ENCODE measurements at regions not wholly inside any gene's neighbourhood (a gene's known extent, or its start where the extent isn't known, plus 50 kb on each side); places are given as distances from the start of the nearest gene placed in this dataset.

DNA sequence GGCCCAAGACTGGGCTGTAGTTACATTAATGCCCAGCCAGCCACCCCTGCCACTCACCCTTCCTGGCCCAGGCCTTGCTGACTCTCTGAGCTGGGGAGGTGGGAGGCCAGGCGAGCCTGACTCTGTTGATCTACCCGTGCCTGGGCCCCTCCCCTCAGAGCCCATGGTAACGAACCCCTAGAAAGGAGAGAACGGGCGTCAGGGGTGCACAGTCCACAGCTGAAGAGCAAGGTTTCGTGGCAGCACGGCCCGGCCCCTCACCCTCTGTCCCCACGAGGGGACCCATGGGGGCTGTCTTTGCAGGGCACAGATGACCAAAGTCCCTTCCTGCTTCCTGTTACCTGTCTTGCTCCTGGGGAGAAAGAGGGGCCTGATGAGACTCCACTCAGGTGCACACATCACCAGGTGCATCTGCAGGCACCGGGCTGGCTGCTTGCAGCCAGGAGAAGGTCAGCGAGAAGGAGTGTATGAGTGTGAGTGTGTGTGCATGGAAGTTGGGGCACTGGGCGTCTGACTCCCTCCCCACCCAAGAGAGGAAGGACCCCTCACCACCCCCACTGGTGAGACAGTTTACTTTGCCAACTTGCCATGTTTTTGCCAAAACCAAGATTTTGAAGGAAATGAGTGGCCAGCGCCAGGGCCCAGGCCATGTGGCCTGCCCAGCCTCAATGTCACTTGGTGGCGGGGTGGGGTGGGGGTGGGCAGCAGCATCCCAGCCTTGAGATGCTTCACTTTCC lies 359.1 kb downstream of the SEC14L1 start:
- DNase-seq (ENCODE audit: low spot score), result peak; percentile 26
- in situ Hi-C loops (cut with MboI; ENCODE audit: low sequenced_read_pairs, unreplicated experiment), result loop anchor here (10.0 kb wide), 1 partner anchor 175 kb away; no protein-coding TSS in a partner anchor
- TF ChIP-seq, protein P1, sequence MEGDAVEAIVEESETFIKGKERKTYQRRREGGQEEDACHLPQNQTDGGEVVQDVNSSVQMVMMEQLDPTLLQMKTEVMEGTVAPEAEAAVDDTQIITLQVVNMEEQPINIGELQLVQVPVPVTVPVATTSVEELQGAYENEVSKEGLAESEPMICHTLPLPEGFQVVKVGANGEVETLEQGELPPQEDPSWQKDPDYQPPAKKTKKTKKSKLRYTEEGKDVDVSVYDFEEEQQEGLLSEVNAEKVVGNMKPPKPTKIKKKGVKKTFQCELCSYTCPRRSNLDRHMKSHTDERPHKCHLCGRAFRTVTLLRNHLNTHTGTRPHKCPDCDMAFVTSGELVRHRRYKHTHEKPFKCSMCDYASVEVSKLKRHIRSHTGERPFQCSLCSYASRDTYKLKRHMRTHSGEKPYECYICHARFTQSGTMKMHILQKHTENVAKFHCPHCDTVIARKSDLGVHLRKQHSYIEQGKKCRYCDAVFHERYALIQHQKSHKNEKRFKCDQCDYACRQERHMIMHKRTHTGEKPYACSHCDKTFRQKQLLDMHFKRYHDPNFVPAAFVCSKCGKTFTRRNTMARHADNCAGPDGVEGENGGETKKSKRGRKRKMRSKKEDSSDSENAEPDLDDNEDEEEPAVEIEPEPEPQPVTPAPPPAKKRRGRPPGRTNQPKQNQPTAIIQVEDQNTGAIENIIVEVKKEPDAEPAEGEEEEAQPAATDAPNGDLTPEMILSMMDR (IDR thresholded peaks at IDR 0.05; ENCODE audit: borderline replicate concordance, control extremely low read depth, extremely low read depth, insufficient read depth, missing control alignments), result no peak

DNA sequence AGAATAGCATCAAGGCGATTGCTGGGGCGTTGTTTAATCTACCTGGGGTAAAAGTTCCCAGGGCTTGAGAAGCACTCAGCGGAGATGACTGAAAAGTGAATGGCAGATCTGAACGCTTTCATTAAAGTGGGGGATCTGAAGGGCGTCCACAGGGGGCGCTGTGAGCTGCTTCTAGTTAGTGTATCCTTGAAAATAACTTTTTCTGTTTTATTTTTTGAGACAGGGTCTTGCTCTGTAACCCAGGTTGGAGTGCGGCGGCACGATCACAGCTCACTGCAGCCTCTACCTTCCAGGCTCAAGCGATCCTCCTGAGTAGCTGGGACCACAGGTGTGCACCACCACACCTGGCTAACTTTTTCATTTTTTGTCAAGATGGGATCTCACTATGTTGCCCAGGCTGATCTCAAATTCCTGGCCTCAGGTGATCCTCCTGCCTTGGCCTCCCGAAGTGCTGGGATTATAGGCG lies 360.4 kb downstream of the SEC14L1 start:
- in situ Hi-C loops (cut with MboI; ENCODE audit: low sequenced_read_pairs, unreplicated experiment), result no loop called here
- TF ChIP-seq, protein P1 (IDR thresholded peaks at IDR 0.05; ENCODE audit: borderline replicate concordance, control extremely low read depth, extremely low read depth, insufficient read depth, missing control alignments), result no peak
- peak; percentile 43 for DNase-seq (ENCODE audit: low spot score)

DNA sequence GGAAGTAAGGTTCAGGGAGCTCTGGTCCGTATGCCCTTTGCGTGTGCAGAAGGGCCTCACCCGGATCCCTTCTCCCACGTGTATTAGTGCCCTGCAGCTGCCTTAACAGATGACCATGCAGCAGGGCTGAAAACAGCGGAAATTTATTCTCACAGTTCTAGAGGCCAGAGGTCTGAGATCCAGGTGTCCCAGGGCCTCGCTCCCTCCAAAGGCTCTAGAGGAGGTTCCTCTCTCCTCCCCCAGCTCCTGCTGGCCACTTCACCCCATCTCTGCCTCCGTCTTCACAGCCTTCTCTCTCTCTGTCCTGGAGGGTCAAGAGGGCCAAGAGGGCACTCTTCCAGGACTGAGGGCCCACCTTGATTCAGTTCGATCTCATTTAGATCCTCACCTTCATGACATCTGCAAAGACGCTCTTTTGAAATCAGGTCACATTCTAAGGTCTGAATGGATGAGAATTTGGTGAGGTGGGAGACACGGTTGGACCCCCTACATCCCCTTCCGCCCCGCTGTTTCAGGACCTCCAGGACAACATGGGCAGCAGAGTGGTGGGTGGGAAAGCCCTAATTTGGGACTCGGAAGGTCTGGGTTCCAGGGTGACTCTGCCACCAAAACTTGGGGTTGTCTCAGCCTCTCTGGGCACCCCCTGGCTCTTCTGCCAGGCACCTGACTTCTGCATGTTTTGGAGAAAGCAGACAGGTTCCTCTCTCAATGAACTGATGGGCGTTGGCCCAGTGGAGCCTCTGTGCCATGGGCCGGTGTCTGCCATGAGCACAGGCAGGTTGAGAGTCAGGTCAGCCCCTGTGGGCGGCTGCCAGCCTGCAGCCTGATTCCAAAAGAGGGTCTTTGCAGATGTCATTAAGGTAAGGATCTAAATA lies 361.2 kb downstream of the SEC14L1 start:
- TF ChIP-seq, protein P1 (IDR thresholded peaks at IDR 0.05; ENCODE audit: borderline replicate concordance, control extremely low read depth, extremely low read depth, insufficient read depth, missing control alignments), result no peak
- DNase-seq (ENCODE audit: low spot score), result peak; percentile 31
- in situ Hi-C loops (cut with MboI; ENCODE audit: low sequenced_read_pairs, unreplicated experiment), result no loop called here

DNA sequence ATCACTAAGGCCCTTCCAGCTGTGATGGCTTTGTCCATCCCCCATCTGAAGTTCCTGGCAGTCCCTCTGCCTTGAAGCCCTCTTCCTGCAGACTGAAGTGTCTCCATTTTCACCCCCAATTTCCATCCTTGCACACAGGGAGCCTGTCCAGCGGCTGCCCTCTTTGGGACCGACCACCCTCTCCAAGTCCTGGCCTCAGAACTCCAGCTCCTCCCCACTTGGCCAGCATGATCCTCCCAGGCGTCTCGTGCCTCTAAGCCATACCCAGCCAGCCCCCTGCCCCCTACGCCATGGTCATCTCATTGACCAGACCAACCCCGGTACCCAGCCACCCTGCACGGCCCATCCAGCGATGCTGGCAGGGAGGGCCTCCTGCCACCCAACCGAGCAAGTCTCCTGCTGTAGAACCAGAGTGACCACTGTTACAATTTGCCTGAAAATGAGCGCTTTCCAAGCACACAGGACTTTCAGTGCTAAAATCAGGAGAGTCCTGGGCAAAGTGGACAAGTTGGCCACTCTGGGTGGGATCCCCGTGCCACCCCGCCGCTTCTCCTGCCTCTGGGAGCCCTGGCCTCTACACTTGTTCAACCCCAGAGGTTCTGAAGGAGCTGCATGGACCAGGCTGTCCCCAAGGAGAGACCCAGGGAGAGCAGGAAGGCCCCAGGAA lies 362.0 kb downstream of the SEC14L1 start:
- in situ Hi-C loops (cut with MboI; ENCODE audit: low sequenced_read_pairs, unreplicated experiment), result no loop called here
- TF ChIP-seq, protein P1 (IDR thresholded peaks at IDR 0.05; ENCODE audit: borderline replicate concordance, control extremely low read depth, extremely low read depth, insufficient read depth, missing control alignments), result no peak
- peak; percentile 42 for DNase-seq (ENCODE audit: low spot score)

DNA sequence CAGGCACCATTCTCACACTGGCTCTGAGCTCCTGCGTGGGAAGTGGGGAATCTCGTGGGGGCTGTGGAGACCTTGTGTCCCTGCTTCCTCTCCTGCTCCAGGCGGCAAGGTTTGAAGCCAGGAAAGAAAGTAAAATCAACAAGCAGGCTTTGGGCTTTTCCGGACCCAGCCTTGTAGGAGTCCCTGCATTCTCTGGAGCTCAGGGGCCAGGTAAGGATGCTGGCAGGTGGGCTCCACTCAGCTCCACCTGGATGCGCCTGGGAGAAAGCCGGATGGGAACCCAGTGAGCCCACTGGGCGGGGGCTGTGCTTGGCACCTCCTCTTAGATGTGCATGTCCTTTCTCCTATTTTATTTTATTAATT lies 362.5 kb downstream of the SEC14L1 start:
- in situ Hi-C loops (cut with MboI; ENCODE audit: low sequenced_read_pairs, unreplicated experiment), result no loop called here
- TF ChIP-seq, protein P1 (IDR thresholded peaks at IDR 0.05; ENCODE audit: borderline replicate concordance, control extremely low read depth, extremely low read depth, insufficient read depth, missing control alignments), result no peak
- DNase-seq (ENCODE audit: low spot score), result peak; percentile 31
